Neural cell (in vitro differentiated cells): ENCODE measurements at regions not wholly inside any gene's neighbourhood (a gene's known extent, or its start where the extent isn't known, plus 50 kb on each side); places are given as distances from the start of the nearest gene placed in this dataset.

Experiments used
- CTCF ChIP-seq: fragments of 450-650 bp; IDR thresholded peaks from 2 replicates; pipeline ENCODE4 v1.5.1; 2014; ENCODE audit warnings: antibody characterized with exemption, mild to moderate bottlenecking, moderate library complexity; ENCODE audit not compliant: poor library complexity, severe bottlenecking
- EP300 ChIP-seq: fragments of 450-650 bp; conservative IDR thresholded peaks from 2 replicates; pipeline ENCODE4 v1.6.1; 2014; ENCODE audit warnings: antibody characterized with exemption, mild to moderate bottlenecking, moderate library complexity; ENCODE audit not compliant: poor library complexity, severe bottlenecking
- EZH2 ChIP-seq: fragments of 200-600, 300-800 bp; shearing (Covaris generic), sonication (generic); IDR thresholded peaks from 2 replicates; pipeline ENCODE4 v1.6.1; 2014; ENCODE audit warnings: antibody characterized with exemption, low read length, borderline replicate concordance, mild to moderate bottlenecking; ENCODE audit not compliant: insufficient read depth, poor library complexity, severe bottlenecking
- POLR2AphosphoS5 ChIP-seq: IDR thresholded peaks from 2 replicates; pipeline ENCODE4 v1.6.1; 2012
- RAD21 ChIP-seq: fragments of 450-650 bp; conservative IDR thresholded peaks from 2 replicates; pipeline ENCODE4 v1.6.1; 2014; ENCODE audit warnings: antibody characterized with exemption, mild to moderate bottlenecking, moderate library complexity
- REST ChIP-seq: IDR thresholded peaks from 2 replicates; pipeline ENCODE4 v1.6.1; 2012; ENCODE audit warnings: borderline replicate concordance
- SMC3 ChIP-seq: fragments of 450-650 bp; conservative IDR thresholded peaks from 2 replicates; pipeline ENCODE4 v1.6.1; 2014; ENCODE audit warnings: antibody characterized with exemption, mild to moderate bottlenecking, moderate library complexity; ENCODE audit not compliant: poor library complexity
- TAF1 ChIP-seq: IDR thresholded peaks from 2 replicates; pipeline ENCODE4 v1.6.1; 2012; ENCODE audit warnings: low read depth

GRCh38 chr4:66863481-66863880 lies 681.8 kb downstream of the CENPC start:
- TF ChIP-seq CTCF: no peak
- no peak for TF ChIP-seq EZH2
- TF ChIP-seq REST: no peak
- TF ChIP-seq POLR2AphosphoS5: no peak
- TF ChIP-seq TAF1: no peak
- TF ChIP-seq RAD21: no peak
- no peak for TF ChIP-seq SMC3
- no peak for TF ChIP-seq EP300
